ENCODE measurements at regions not wholly inside any gene's neighbourhood (a gene's known extent, or its start where the extent isn't known, plus 50 kb on each side); places are given as distances from the start of the nearest gene placed in this dataset.

DNA sequence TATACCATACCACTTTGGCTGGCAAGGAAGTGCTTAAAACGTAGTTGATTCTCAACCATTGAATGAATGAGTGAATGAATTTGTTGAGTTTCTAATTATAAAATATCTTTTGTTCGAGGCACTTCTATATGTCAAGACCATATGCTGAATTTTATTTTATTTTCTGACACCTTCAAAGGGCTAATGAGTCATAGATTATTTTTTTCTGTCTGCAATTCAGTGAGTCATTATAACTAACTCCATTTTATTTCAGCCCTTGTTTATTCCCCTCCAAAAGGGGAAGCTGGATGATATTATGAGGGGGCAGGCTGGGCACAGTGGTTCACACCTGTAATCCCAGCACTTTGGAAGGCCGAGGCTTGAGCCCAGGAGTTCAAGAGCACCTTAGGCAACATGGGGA is 142.4 kb downstream of the P2RY1 start:
- TF ChIP-seq, protein P1, sequence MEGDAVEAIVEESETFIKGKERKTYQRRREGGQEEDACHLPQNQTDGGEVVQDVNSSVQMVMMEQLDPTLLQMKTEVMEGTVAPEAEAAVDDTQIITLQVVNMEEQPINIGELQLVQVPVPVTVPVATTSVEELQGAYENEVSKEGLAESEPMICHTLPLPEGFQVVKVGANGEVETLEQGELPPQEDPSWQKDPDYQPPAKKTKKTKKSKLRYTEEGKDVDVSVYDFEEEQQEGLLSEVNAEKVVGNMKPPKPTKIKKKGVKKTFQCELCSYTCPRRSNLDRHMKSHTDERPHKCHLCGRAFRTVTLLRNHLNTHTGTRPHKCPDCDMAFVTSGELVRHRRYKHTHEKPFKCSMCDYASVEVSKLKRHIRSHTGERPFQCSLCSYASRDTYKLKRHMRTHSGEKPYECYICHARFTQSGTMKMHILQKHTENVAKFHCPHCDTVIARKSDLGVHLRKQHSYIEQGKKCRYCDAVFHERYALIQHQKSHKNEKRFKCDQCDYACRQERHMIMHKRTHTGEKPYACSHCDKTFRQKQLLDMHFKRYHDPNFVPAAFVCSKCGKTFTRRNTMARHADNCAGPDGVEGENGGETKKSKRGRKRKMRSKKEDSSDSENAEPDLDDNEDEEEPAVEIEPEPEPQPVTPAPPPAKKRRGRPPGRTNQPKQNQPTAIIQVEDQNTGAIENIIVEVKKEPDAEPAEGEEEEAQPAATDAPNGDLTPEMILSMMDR (IDR thresholded peaks at IDR 0.05), result no peak
- TF ChIP-seq POLR2A (IDR thresholded peaks at IDR 0.05), result no peak
- no peak for TF ChIP-seq POLR2AphosphoS5 (IDR thresholded peaks at IDR 0.05)
- no peak for TF ChIP-seq EP300 (IDR thresholded peaks at IDR 0.05; ENCODE audit: low read depth)

Data from transverse colon (tissue), 4 donors.